ENCODE measurements at regions not wholly inside any gene's neighbourhood (a gene's known extent, or its start where the extent isn't known, plus 50 kb on each side); places are given as distances from the start of the nearest gene placed in this dataset.

DNA sequence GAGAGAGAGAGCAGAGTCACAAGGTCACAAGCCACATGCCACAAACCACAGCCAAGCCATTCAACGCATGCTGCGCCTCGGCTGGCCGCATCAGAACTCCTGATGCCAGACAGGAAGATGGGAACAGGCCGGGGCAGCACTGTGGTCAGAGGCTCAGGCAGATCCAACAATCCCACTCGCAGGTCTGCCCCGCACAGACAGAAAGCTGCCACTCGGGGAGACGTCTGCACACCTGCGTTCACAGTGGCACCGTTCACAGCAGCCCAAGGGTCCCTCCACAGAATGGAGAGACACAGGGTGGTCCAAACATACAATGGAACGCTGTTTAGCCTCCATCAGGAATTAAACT, 408.8 kb downstream of the CTTN start:
- intact Hi-C loops (cut with micrococcal nuclease): no loop called here
- H3K27ac Mint-ChIP-seq: no peak overlapping the region
- ChIA-PET CTCF (no interaction called here), POLR2A (no interaction called here)
- H3K4me1 Mint-ChIP-seq: no peaks in the 10 kb centered on the region
- DNase-seq (no peak), ATAC-seq (ENCODE audit: low read depth) (no peak)
- no peak overlapping the region for H3K4me3 Mint-ChIP-seq
- H3K36me3 Mint-ChIP-seq (ENCODE audit: low read depth): no peaks in the 10 kb centered on the region
- H3K27me3 Mint-ChIP-seq: peaks cover 2% of the 10 kb centered on the region
- no peak for TF ChIP-seq CTCF (IDR thresholded peaks at IDR 0.05)
- no peaks in the 10 kb centered on the region for H3K9me3 Mint-ChIP-seq

DNA sequence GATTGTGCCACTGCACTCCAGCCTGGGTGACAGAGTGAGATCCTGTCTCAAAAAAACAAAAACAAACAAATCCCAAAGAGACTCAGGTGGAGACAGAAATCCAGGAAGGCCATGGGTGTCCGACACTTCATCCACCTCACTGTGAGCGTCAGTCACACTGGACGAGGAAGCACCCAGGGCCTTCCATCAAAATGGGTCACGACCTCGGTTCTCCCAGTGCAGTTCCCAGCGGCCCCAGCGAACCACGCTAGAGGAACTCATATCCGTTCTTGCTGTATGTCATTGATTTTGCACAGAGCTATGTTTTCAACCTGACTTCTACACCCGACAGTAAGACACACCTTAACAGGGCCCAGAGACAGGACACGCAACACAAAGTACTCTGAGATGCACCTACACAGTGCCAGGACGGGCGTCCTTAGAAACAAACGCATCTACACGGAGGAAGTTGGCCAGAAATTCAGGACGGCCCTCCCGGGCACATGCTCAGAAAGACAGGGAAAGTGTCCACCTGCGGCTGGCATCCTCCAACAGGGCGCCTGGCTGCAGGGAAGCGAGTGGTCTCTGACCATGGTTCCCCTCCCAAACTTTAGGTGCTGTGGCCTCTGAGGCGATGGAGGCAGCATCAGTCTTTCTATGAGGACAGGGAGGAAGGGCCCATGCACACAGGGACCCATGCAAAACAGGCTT, 410.5 kb downstream of the CTTN start:
- ATAC-seq (ENCODE audit: low read depth) (no peak), DNase-seq (no peak)
- Mint-ChIP-seq H3K9me3 (no peaks in the 10 kb centered on the region), H3K4me3 (no peak overlapping the region), H3K27ac (no peak overlapping the region), H3K27me3 (peaks cover 2% of the 10 kb centered on the region), H3K4me1 (no peaks in the 10 kb centered on the region), H3K36me3 (ENCODE audit: low read depth) (no peaks in the 10 kb centered on the region)
- ChIA-PET POLR2A (no interaction called here), CTCF (no interaction called here)
- TF ChIP-seq CTCF (IDR thresholded peaks at IDR 0.05): no peak
- intact Hi-C loops (cut with micrococcal nuclease): no loop called here

DNA sequence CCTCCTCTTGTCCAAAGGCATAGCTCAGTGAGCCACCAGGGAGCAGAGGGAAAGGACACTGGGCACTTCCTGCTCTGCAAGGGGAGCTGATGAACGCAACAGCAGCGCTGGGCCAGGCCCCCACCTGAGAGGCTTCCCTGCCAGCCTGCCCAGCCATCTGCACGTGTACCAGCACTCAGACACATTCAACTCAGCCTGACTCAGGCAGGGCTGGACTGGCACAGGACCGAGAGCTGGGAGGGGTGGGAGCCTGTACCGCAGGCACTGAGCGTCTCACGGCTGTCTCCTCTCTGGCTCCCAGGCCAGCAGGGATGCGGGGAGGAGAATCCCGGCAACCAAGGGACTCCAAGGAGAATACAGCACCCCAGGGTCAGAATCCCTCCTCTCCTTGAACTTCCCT, 411.8 kb downstream of the CTTN start:
- Mint-ChIP-seq H3K36me3 (ENCODE audit: low read depth) (no peaks in the 10 kb centered on the region), H3K9me3 (no peaks in the 10 kb centered on the region), H3K4me3 (no peak overlapping the region), H3K4me1 (no peaks in the 10 kb centered on the region), H3K27ac (no peak overlapping the region), H3K27me3 (no peaks in the 10 kb centered on the region)
- CTCF ChIA-PET: no interaction called here
- no peak for TF ChIP-seq CTCF (IDR thresholded peaks at IDR 0.05)
- no peak for DNase-seq
- intact Hi-C loops (cut with micrococcal nuclease): no loop called here
- no peak for ATAC-seq (ENCODE audit: low read depth)
- POLR2A ChIA-PET: no interaction called here

- POLR2A ChIA-PET: no interaction called here
- Mint-ChIP-seq H3K27me3 (no peaks in the 10 kb centered on the region), H3K27ac (no peak overlapping the region), H3K36me3 (ENCODE audit: low read depth) (no peaks in the 10 kb centered on the region), H3K4me1 (no peaks in the 10 kb centered on the region), H3K4me3 (no peak overlapping the region), H3K9me3 (no peaks in the 10 kb centered on the region)
- no peak for TF ChIP-seq CTCF (IDR thresholded peaks at IDR 0.05)
- CTCF ChIA-PET: no interaction called here
- intact Hi-C loops (cut with micrococcal nuclease): no loop called here
- ATAC-seq (ENCODE audit: low read depth) (no peak), DNase-seq (no peak)
Measured at GRCh38 chr11:70810681-70811080, 412.4 kb downstream of the CTTN start.

DNA sequence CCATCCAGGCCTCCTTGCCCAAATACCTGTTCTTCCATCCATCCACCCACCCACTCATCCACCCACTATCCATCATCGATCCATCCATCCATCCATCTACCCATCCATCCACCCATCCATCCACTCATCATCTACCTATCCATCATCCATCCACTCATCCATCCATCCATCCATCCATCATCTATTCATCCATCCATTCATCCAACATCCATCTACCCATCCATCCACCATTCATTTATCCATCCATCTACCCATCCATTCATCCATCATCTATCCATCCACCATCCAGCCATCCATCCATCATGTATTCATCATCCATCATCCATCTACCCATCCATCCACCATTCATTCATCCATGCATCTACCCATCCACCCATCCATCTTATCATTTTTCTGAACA, 413.2 kb downstream of the CTTN start:
- Mint-ChIP-seq H3K4me1 (no peaks in the 10 kb centered on the region), H3K9me3 (no peaks in the 10 kb centered on the region), H3K27ac (no peak overlapping the region), H3K27me3 (no peaks in the 10 kb centered on the region), H3K4me3 (no peak overlapping the region), H3K36me3 (ENCODE audit: low read depth) (no peaks in the 10 kb centered on the region)
- no peak for TF ChIP-seq CTCF (IDR thresholded peaks at IDR 0.05)
- ChIA-PET POLR2A (no interaction called here), CTCF (no interaction called here)
- intact Hi-C loops (cut with micrococcal nuclease): no loop called here
- ATAC-seq (ENCODE audit: low read depth) (no peak), DNase-seq (no peak)
